ENCODE measurements at regions not wholly inside any gene's neighbourhood (a gene's known extent, or its start where the extent isn't known, plus 50 kb on each side); places are given as distances from the start of the nearest gene placed in this dataset.

- TF ChIP-seq CTCF (conservative IDR thresholded peaks at IDR 0.05; ENCODE audit: low read length) (no peak), EZH2phosphoT487 (IDR thresholded peaks at IDR 0.05; ENCODE audit: borderline replicate concordance) (no peak)
Observed at GRCh38 chr7:27346531-27347275, 104.1 kb downstream of the EVX1 start.
